Activated naive CD4-positive, alpha-beta T cell treated with anti-CD3 and anti-CD28 coated beads, Interleukin-2, amount 10 ng/mL, durations not matched to agents 7 days and 5 days (primary cell): ENCODE measurements at regions not wholly inside any gene's neighbourhood (a gene's known extent, or its start where the extent isn't known, plus 50 kb on each side); places are given as distances from the start of the nearest gene placed in this dataset.

ENCODE experiments used
- CTCF ChIA-PET: fragments of 350-600 bp; sonication (Branson Sonifier 250); formaldehyde crosslinking; loops from one replicate; lab custom pipeline; 2021; ENCODE audit warnings: antibody characterized with exemption; lab: Charles Lee
- DNase-seq: peaks from one replicate; pipeline ENCODE4 v3.0.0-alpha.2; 2020
- H3K27ac Mint-ChIP-seq: one replicate; pipeline ENCODE4 v1.8.0; 2021; ENCODE audit warnings: mild to moderate bottlenecking, moderate library complexity, mixed read lengths
- H3K27me3 Mint-ChIP-seq: one replicate; pipeline ENCODE4 v1.8.0; 2021; ENCODE audit warnings: mild to moderate bottlenecking, mixed read lengths
- H3K36me3 Mint-ChIP-seq: one replicate; pipeline ENCODE4 v1.8.0; 2021; ENCODE audit warnings: mixed read lengths
- H3K4me1 Mint-ChIP-seq: one replicate; pipeline ENCODE4 v1.8.0; 2021; ENCODE audit warnings: mixed read lengths
- H3K4me3 Mint-ChIP-seq: one replicate; pipeline ENCODE4 v1.8.0; 2021; ENCODE audit warnings: mild to moderate bottlenecking, moderate library complexity, mixed read lengths
- H3K9me3 Mint-ChIP-seq: one replicate; pipeline ENCODE4 v1.8.0; 2021; ENCODE audit warnings: mixed read lengths

DNA sequence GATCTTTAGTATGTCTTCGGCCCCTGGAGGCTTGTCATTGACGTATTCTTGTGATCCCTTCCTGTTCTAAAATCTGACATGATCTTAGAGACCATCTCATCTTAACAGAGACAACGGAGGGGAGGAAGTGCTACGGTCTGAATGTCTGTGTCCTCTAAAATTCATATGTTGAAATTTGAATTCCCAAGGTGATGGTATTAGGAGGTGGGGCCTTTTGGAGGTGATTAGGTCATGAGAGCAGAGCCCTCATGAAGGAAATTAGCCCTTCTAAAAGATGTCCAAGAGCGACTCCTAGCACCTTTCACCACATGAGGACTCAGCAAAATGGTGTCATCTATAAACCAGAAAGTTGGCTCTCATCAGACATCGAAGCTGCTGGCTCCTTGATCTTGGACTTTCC lies 233.2 kb upstream of the CMC1 start:
- Mint-ChIP-seq H3K4me3 (no peak overlapping the region), H3K9me3 (peaks cover 2% of the 10 kb centered on the region), H3K27me3 (no peaks in the 10 kb centered on the region), H3K27ac (no peak overlapping the region), H3K4me1 (no peaks in the 10 kb centered on the region), H3K36me3 (no peaks in the 10 kb centered on the region)
- CTCF ChIA-PET, result no interaction called here
- no peak for DNase-seq

DNA sequence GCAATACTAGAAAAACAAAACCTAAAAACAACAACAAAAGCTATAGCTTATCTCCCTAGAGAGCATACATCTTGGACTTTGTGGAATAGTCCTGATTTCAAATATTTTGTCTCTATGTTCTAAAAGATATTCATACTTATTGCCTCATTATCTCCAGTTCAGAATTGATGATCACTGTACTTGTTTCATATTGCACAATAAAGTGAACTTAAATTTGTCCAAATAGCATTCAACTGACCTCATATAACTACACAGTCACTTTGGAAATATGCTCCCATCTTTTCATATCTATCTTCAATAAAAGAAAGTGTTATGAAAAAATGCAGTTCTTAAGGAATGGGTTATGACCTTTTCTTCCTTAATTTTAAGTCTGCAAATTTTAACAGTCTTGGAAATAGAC lies 228.6 kb upstream of the CMC1 start:
- Mint-ChIP-seq H3K27ac (no peak overlapping the region), H3K27me3 (no peaks in the 10 kb centered on the region), H3K4me1 (no peaks in the 10 kb centered on the region), H3K36me3 (no peaks in the 10 kb centered on the region), H3K4me3 (no peak overlapping the region), H3K9me3 (no peaks in the 10 kb centered on the region)
- no peak for DNase-seq
- CTCF ChIA-PET, result interaction anchor here (0.6 kb wide), 1 partner anchor 315 kb away, joined by 3 read pairs; no protein-coding TSS in a partner anchor

- no peak overlapping the region for H3K4me3 Mint-ChIP-seq
- CTCF ChIA-PET, result interaction anchor here (0.8 kb wide), 1 partner anchor 302 kb away, joined by 3 read pairs; no protein-coding TSS in a partner anchor
- H3K36me3 Mint-ChIP-seq, result no peaks in the 10 kb centered on the region
- no peak for DNase-seq
- H3K27ac Mint-ChIP-seq, result no peak overlapping the region
- H3K9me3 Mint-ChIP-seq, result no peaks in the 10 kb centered on the region
- H3K4me1 Mint-ChIP-seq, result no peaks in the 10 kb centered on the region
- H3K27me3 Mint-ChIP-seq, result no peaks in the 10 kb centered on the region
These were observed 227.4 kb upstream of the CMC1 start for GRCh38 chr3:28013864-28014473.

GRCh38 chr3:28018925-28019718 lies 222.3 kb upstream of the CMC1 start:
- Mint-ChIP-seq H3K27me3 (no peaks in the 10 kb centered on the region), H3K4me1 (no peaks in the 10 kb centered on the region), H3K4me3 (no peak overlapping the region), H3K9me3 (peaks cover 10% of the 10 kb centered on the region), H3K36me3 (no peaks in the 10 kb centered on the region), H3K27ac (no peak overlapping the region)
- CTCF ChIA-PET, result no interaction called here
- no peak for DNase-seq

GRCh38 chr3:28019740-28020139 lies 221.7 kb upstream of the CMC1 start:
- no peak overlapping the region for H3K27ac Mint-ChIP-seq
- peaks cover 11% of the 10 kb centered on the region for H3K9me3 Mint-ChIP-seq
- CTCF ChIA-PET, result no interaction called here
- H3K4me1 Mint-ChIP-seq, result no peaks in the 10 kb centered on the region
- H3K36me3 Mint-ChIP-seq, result no peaks in the 10 kb centered on the region
- H3K27me3 Mint-ChIP-seq, result no peaks in the 10 kb centered on the region
- no peak for DNase-seq
- no peak overlapping the region for H3K4me3 Mint-ChIP-seq

DNA sequence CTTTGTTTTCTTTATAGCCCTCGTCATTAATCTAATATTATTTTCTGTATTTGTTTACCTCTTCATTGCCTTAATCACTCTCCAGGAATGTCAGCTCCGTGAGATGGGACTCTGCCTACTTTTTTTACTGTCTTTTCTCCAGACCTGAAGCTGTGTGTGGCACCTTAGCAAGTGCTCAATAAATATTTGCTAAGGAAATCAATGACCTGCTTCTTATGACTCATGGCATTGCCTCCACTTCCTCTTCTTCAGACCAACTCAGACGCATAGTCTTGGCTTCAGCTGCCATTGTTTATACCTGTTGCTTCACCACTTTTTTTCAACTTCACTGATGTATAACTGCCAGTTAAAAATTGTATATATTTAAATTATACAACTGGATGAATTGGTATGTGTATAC lies 218.5 kb upstream of the CMC1 start:
- Mint-ChIP-seq H3K4me3 (no peak overlapping the region), H3K9me3 (peaks cover 13% of the 10 kb centered on the region), H3K36me3 (no peaks in the 10 kb centered on the region), H3K27me3 (no peaks in the 10 kb centered on the region), H3K4me1 (no peaks in the 10 kb centered on the region), H3K27ac (no peak overlapping the region)
- DNase-seq, result no peak
- CTCF ChIA-PET, result no interaction called here

DNA sequence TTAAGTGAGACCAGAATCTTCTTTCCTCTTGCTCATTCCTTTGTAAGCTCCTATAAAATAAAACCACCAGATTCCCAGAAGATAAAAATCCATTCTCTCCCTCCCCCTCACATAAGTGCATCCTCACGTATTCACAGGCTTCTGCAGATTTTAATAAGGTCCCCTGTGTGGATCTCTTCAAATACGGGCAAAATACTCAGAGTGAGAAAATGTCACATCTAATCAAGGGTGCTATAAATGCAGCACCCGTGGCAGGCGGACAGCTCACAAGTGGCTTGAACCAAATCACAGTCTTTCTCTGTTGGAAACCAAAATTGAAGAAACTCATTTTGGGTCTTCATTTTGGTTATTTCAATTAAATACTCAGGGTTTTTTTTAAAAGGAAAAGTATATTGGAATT lies 212.9 kb upstream of the CMC1 start:
- peaks cover 15% of the 10 kb centered on the region for H3K9me3 Mint-ChIP-seq
- no peak for DNase-seq
- H3K27ac Mint-ChIP-seq, result no peak overlapping the region
- H3K36me3 Mint-ChIP-seq, result no peaks in the 10 kb centered on the region
- CTCF ChIA-PET, result no interaction called here
- no peak overlapping the region for H3K4me3 Mint-ChIP-seq
- no peaks in the 10 kb centered on the region for H3K27me3 Mint-ChIP-seq
- H3K4me1 Mint-ChIP-seq, result no peaks in the 10 kb centered on the region

GRCh38 chr3:28033059-28033784 lies 208.2 kb upstream of the CMC1 start:
- DNase-seq, result no peak
- Mint-ChIP-seq H3K4me1 (no peaks in the 10 kb centered on the region), H3K9me3 (peaks cover 10% of the 10 kb centered on the region), H3K27me3 (no peaks in the 10 kb centered on the region), H3K36me3 (no peaks in the 10 kb centered on the region), H3K27ac (no peak overlapping the region), H3K4me3 (no peak overlapping the region)
- CTCF ChIA-PET, result no interaction called here

DNA sequence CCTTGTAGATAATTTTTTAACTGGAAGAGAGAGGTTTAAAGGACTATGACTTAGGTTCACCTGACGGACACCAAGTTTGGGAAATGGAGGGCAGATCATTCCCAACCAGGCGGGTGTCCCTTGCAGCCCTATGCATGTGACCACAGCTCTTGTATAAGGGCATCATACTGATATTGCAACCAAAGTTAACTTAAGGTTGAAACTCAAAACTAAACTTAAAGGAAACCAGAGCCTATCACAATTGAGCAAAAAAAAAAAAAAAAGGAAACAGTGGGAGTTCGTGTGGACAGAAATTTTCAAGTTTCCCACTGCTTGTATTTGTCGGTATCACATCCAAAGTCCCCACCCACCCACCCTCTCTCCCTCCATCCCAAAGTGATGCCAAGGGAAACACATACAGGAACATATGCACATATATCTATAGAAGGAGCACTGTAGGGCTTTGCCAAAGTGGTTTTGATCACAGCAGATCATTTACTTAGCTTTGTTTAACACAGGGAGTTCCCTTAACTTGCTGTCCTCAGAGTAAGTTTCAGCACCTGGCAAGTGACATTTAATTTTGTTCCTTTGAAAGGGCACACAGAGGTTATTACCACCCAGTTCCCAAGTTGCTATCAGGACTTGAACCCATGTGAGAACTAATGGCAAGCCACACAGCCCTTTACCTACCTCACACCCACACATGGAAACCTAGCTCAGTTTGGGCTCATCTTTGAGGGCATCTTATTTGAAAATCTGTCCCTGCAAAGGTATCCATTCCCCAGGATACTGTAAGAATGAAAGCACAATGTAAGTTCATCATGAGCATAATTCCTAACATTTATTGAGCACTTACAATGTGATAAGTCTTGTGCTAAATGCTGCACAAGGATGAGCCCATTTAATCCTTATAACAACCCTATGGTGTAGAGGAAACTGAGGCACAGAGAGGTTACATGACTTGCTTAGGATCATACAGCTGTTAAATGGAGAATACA lies 204.5 kb upstream of the CMC1 start:
- DNase-seq, result no peak
- Mint-ChIP-seq H3K27me3 (no peaks in the 10 kb centered on the region), H3K9me3 (peaks cover 10% of the 10 kb centered on the region), H3K27ac (no peak overlapping the region), H3K36me3 (no peaks in the 10 kb centered on the region), H3K4me1 (no peaks in the 10 kb centered on the region), H3K4me3 (no peak overlapping the region)
- CTCF ChIA-PET, result no interaction called here

DNA sequence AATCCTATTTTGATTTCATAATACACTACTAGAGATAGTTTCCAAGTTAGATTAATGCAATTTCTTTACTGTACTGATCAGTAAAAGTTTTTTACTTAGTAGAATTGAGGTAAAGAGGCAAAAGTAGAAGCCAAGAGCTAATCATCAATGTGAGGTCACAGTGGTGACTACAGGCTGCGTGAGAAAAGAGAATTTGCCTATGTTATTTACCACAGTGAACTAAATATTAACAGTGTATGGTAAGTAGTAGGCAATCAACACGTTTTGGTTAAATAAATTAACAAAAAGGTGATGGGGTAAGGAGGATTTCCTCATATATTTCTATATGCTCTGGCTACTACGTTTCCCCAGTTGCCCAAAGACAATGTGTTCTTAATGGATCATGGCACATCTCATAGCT lies 202.2 kb upstream of the CMC1 start:
- no peak for DNase-seq
- H3K27me3 Mint-ChIP-seq, result no peaks in the 10 kb centered on the region
- H3K4me3 Mint-ChIP-seq, result no peak overlapping the region
- no peaks in the 10 kb centered on the region for H3K36me3 Mint-ChIP-seq
- no peaks in the 10 kb centered on the region for H3K4me1 Mint-ChIP-seq
- CTCF ChIA-PET, result no interaction called here
- H3K27ac Mint-ChIP-seq, result no peak overlapping the region
- H3K9me3 Mint-ChIP-seq, result no peaks in the 10 kb centered on the region

DNA sequence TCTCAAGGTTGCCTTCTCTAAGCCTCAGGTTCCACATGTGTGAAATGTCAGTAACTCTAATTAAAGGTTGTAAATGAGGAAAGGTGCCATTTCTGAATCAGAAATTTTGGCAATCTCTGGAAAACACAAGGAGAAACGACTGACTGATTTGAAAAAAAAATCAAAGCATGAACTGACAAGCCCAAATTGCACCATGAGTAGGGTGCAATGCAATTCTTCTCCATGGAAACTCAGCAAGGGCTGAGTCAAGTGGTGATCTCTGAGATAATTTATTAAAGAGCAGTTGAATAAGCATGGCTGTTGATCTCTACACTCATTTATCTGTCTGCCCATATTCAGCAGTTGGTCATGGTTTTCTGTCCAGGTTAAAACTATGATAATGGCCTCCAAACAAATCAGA lies 201.6 kb upstream of the CMC1 start:
- Mint-ChIP-seq H3K4me3 (no peak overlapping the region), H3K27ac (no peak overlapping the region), H3K9me3 (no peaks in the 10 kb centered on the region), H3K36me3 (no peaks in the 10 kb centered on the region), H3K4me1 (no peaks in the 10 kb centered on the region), H3K27me3 (no peaks in the 10 kb centered on the region)
- DNase-seq, result no peak
- CTCF ChIA-PET, result no interaction called here

- no peak overlapping the region for H3K27ac Mint-ChIP-seq
- CTCF ChIA-PET, result no interaction called here
- no peaks in the 10 kb centered on the region for H3K27me3 Mint-ChIP-seq
- no peaks in the 10 kb centered on the region for H3K9me3 Mint-ChIP-seq
- H3K4me3 Mint-ChIP-seq, result no peak overlapping the region
- no peaks in the 10 kb centered on the region for H3K36me3 Mint-ChIP-seq
- DNase-seq, result no peak
- H3K4me1 Mint-ChIP-seq, result no peaks in the 10 kb centered on the region
These were observed 199.3 kb upstream of the CMC1 start for GRCh38 chr3:28042095-28042635.

- no peak overlapping the region for H3K27ac Mint-ChIP-seq
- H3K4me3 Mint-ChIP-seq, result no peak overlapping the region
- CTCF ChIA-PET, result no interaction called here
- no peak for DNase-seq
- H3K36me3 Mint-ChIP-seq, result no peaks in the 10 kb centered on the region
- H3K9me3 Mint-ChIP-seq, result no peaks in the 10 kb centered on the region
- H3K4me1 Mint-ChIP-seq, result no peaks in the 10 kb centered on the region
- no peaks in the 10 kb centered on the region for H3K27me3 Mint-ChIP-seq
These were observed 198.7 kb upstream of the CMC1 start for GRCh38 chr3:28042707-28043106.

GRCh38 chr3:28050120-28050519 lies 191.3 kb upstream of the CMC1 start:
- Mint-ChIP-seq H3K9me3 (no peaks in the 10 kb centered on the region), H3K27me3 (no peaks in the 10 kb centered on the region)
- no peak for DNase-seq

More at GRCh38 chr3:28050120-28050519, 191.3 kb upstream of the CMC1 start:
- Mint-ChIP-seq H3K36me3 (no peaks in the 10 kb centered on the region), H3K27ac (no peak overlapping the region), H3K4me3 (no peak overlapping the region), H3K4me1 (no peaks in the 10 kb centered on the region)
- CTCF ChIA-PET, result no interaction called here
